HFF-Myc (cell line): ENCODE measurements at regions not wholly inside any gene's neighbourhood (a gene's known extent, or its start where the extent isn't known, plus 50 kb on each side); places are given as distances from the start of the nearest gene placed in this dataset.

Experiments used
- DNase-seq: peaks from one replicate; pipeline ENCODE4 v3.0.0-alpha.2; 2011; ENCODE audit warnings: low read depth; ENCODE audit errors: extremely low read depth
- H3K4me3 ChIP-seq: replicated peaks from 2 replicates; pipeline ENCODE4 v1.5.1; 2011; ENCODE audit warnings: low read depth, mild to moderate bottlenecking, control low read depth, low read length
- TF ChIP-seq, protein P1 (sequence below): IDR thresholded peaks from 2 replicates; pipeline ENCODE4 v1.5.1; 2012; ENCODE audit warnings: mild to moderate bottlenecking, low read depth, low read length, control low read depth; ENCODE audit errors: missing control alignments

DNA sequence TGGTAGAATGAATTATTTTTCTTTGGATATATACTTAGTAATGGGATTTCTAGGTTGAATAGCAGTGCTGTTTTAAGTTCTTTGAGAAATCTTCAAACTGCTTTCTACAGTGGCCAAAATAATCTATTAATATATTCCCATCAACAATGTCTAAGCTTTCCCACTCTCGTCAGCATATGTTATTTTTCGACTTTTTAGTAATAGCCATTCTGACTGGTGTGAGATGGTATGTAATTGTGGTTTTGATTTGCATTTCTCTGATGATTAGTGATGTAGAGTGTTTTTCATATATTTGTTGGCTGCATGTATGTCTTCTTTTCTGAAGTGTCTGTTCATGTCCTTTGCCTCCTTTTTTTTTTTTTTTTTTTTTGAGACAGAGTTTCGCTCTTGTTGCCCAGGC, 90.2 kb upstream of the CSNK1A1L start:
- TF ChIP-seq, protein P1, sequence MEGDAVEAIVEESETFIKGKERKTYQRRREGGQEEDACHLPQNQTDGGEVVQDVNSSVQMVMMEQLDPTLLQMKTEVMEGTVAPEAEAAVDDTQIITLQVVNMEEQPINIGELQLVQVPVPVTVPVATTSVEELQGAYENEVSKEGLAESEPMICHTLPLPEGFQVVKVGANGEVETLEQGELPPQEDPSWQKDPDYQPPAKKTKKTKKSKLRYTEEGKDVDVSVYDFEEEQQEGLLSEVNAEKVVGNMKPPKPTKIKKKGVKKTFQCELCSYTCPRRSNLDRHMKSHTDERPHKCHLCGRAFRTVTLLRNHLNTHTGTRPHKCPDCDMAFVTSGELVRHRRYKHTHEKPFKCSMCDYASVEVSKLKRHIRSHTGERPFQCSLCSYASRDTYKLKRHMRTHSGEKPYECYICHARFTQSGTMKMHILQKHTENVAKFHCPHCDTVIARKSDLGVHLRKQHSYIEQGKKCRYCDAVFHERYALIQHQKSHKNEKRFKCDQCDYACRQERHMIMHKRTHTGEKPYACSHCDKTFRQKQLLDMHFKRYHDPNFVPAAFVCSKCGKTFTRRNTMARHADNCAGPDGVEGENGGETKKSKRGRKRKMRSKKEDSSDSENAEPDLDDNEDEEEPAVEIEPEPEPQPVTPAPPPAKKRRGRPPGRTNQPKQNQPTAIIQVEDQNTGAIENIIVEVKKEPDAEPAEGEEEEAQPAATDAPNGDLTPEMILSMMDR, result no peak
- no peak overlapping the region for H3K4me3 ChIP-seq
- DNase-seq, result no peak

DNA sequence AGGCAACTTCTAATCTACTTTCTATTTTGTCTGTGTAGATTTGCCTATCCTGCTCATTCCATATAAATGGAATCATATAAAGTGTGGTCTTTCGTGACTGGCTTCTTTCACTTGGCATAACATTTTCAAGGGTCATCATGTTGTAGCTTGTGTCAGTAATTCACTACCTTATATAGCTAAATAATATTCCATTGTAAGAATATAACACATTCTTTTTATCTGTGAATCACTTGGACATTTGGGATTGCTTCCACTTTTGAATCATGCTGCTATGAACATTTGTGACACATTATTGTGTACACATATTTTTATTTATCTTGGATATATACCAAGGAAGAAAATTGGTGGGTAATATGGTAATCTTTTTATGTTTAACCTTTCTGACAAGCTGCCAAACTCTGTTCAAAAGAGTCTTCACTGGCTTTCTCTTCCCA, 89.0 kb upstream of the CSNK1A1L start:
- DNase-seq, result no peak
- no peak overlapping the region for H3K4me3 ChIP-seq
- TF ChIP-seq, protein P1, result no peak

DNA sequence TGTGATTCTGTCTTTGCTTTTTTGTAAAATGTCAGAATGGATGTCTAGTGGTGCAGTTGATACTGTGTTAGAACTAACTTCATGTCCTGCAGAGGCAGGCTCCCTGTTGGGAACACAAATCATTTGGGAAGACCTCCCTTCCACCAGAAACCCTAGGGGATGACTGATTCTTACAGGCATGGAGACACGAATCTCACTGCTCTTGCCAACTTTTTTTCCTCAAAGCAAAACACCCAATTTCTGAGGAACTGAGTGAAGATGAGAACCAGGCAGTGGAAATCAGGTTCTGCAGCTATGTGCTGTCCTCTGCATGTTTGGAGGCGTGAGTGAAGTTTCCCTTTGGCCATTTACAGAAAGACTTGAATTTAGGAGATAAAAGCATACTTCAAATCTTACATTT, 87.5 kb upstream of the CSNK1A1L start:
- H3K4me3 ChIP-seq, result no peak overlapping the region
- no peak for DNase-seq
- TF ChIP-seq, protein P1, result no peak

DNA sequence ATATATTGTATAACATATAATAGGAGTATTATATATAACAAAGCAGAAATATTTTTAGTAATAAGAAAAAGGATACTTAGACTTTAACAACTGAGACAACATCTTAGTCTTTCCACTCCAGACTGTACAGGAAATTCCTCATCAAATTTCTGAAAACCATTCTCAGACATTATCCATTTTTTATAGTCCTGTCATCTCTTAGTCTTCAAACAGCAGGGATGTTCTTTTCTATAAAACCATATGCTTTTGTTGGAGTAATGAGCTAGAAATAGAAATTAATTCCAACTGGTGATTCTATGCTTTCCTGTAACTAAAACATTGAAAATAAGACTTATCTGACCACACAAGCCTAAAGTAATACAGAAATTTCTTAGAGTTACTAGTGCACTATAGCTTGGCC, 82.2 kb upstream of the CSNK1A1L start:
- no peak overlapping the region for H3K4me3 ChIP-seq
- no peak for DNase-seq
- TF ChIP-seq, protein P1, result no peak

DNA sequence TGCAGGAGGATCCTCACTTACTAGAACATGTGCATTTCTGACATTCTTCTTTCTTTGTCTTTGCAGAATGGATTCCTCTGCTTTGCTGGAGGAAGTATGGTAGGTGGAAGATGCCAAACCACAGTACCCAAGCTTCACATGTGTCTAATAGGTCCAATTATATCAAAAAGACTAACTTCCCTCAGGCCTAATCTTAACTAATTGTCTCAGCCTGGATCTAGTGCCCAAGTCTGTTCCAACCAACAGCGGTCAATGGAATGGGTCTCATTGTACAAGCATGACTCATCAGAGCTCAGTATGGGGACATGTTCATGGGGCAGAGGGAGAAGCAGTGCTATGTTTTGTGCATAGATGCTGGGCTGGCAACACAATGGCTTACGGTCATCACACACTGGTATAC, 81.6 kb upstream of the CSNK1A1L start:
- TF ChIP-seq, protein P1, result no peak
- no peak for DNase-seq
- no peak overlapping the region for H3K4me3 ChIP-seq

DNA sequence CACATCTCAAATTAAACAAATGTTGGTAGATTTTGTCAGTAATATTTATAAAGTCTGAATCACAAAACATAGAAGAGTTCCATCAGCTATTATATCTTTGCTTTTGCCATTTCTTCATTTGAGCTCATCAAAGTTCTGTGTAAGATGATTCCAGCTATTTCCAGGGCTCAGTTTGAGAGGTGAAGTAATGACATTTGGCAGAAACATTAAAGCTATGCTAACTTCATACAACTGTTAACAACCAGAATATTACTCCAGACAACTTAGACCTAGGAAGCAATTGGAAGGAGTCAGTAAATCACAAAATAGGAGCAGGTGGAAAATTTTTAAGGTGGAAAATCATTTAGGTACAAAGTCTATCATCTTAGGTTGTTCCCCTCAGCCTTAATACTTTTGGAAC, 76.2 kb upstream of the CSNK1A1L start:
- DNase-seq, result no peak
- TF ChIP-seq, protein P1, result no peak
- H3K4me3 ChIP-seq, result no peak overlapping the region

DNA sequence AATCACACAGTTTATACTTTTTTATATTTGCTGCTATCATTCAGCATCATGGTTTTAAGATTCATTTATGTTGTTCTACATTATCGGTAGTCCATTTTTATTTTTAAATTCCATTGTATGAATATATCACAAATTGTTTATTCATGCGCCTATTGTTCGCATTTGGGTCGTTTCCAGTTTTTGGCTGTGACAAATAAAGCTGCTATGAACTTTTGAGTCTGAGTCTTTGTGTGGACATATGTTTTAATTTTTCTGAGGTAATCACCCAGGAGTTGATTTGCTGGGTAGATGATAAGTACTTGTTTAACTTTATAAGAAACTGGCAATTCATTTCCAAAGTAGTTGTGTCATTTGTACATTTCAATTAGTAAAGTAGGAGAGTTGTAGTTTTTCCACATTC, 74.2 kb upstream of the CSNK1A1L start:
- TF ChIP-seq, protein P1, result no peak
- DNase-seq, result no peak
- H3K4me3 ChIP-seq, result no peak overlapping the region
